ENCODE measurements at regions not wholly inside any gene's neighbourhood (a gene's known extent, or its start where the extent isn't known, plus 50 kb on each side); places are given as distances from the start of the nearest gene placed in this dataset.

GRCh38 chr15:58306591-58307312, 125.0 kb upstream of the LIPC start:
- Histone ChIP-seq H3K27ac (no peak overlapping the region), H3K4me3 (no peak overlapping the region)
- TF ChIP-seq, protein P1, sequence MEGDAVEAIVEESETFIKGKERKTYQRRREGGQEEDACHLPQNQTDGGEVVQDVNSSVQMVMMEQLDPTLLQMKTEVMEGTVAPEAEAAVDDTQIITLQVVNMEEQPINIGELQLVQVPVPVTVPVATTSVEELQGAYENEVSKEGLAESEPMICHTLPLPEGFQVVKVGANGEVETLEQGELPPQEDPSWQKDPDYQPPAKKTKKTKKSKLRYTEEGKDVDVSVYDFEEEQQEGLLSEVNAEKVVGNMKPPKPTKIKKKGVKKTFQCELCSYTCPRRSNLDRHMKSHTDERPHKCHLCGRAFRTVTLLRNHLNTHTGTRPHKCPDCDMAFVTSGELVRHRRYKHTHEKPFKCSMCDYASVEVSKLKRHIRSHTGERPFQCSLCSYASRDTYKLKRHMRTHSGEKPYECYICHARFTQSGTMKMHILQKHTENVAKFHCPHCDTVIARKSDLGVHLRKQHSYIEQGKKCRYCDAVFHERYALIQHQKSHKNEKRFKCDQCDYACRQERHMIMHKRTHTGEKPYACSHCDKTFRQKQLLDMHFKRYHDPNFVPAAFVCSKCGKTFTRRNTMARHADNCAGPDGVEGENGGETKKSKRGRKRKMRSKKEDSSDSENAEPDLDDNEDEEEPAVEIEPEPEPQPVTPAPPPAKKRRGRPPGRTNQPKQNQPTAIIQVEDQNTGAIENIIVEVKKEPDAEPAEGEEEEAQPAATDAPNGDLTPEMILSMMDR (IDR thresholded peaks at IDR 0.05), result no peak
- no peak for DNase-seq (ENCODE audit: low spot score)

GRCh38 chr15:58307313-58307961, 124.4 kb upstream of the LIPC start:
- no peak for DNase-seq (ENCODE audit: low spot score)
- TF ChIP-seq, protein P1 (IDR thresholded peaks at IDR 0.05), result no peak
- H3K27ac ChIP-seq, result no peak overlapping the region
- H3K4me3 ChIP-seq, result no peak overlapping the region

GRCh38 chr15:58308742-58309355, 122.9 kb upstream of the LIPC start:
- DNase-seq (ENCODE audit: low spot score), result no peak
- TF ChIP-seq, protein P1 (IDR thresholded peaks at IDR 0.05), result no peak
- Histone ChIP-seq H3K4me3 (no peak overlapping the region), H3K27ac (no peak overlapping the region)

- H3K27ac ChIP-seq, result no peak overlapping the region
- DNase-seq (ENCODE audit: low spot score), result no peak
These were observed 121.5 kb upstream of the LIPC start for GRCh38 chr15:58309963-58310928.

GRCh38 chr15:58311556-58311955, 120.2 kb upstream of the LIPC start:
- no peak for DNase-seq (ENCODE audit: low spot score)

More at GRCh38 chr15:58309963-58310928, 121.5 kb upstream of the LIPC start:
- TF ChIP-seq, protein P1 (IDR thresholded peaks at IDR 0.05), result no peak
- H3K4me3 ChIP-seq, result no peak overlapping the region

DNA sequence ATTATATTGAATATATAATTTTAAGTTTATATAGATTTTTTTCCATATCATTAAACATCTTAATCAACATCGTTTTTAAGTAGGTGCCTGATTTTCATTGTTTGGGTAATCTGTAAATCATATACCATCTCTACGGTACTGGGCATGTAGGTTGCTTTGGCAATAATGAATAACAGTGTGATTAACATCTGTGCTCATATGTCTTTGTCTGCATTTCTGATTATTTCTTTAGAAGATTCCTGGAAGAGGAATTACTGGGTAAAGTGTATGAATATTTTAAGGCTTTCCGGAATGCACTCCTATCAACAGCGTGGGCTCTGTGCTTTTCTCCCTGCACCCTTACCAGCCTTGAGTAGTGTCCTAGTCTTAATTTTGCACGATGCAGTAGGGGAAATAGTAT, 119.8 kb upstream of the LIPC start:
- TF ChIP-seq, protein P1 (IDR thresholded peaks at IDR 0.05), result no peak
- H3K4me3 ChIP-seq, result no peak overlapping the region

More at GRCh38 chr15:58311556-58311955, 120.2 kb upstream of the LIPC start:
- H3K27ac ChIP-seq, result no peak overlapping the region
- TF ChIP-seq, protein P1 (IDR thresholded peaks at IDR 0.05), result no peak
- no peak overlapping the region for H3K4me3 ChIP-seq

More for the DNA sequence above, 119.8 kb upstream of the LIPC start:
- H3K27ac ChIP-seq, result no peak overlapping the region
- no peak for DNase-seq (ENCODE audit: low spot score)
